Fibroblast of skin of back (primary cell): ENCODE measurements at regions not wholly inside any gene's neighbourhood (a gene's known extent, or its start where the extent isn't known, plus 50 kb on each side); places are given as distances from the start of the nearest gene placed in this dataset.
A peak's percentile ranks its signal among the peaks of the same experiment; 100 is the strongest.

Source experiments
- DNase-seq: peaks from one replicate; pipeline ENCODE4 v3.0.0-alpha.2; 2013

GRCh38 chr17:77492446-77493237 is 351.9 kb downstream of the SEC14L1 start:
- DNase-seq, result no peak

GRCh38 chr17:77493238-77493820 is 352.6 kb downstream of the SEC14L1 start:
- no peak for DNase-seq

- no peak for DNase-seq
These were observed 353.3 kb downstream of the SEC14L1 start for GRCh38 chr17:77493901-77494663.

- DNase-seq, result peak; percentile 75
These were observed 354.1 kb downstream of the SEC14L1 start for GRCh38 chr17:77494664-77495435.

- DNase-seq, result no peak
These were observed 354.8 kb downstream of the SEC14L1 start for GRCh38 chr17:77495575-77495974.

GRCh38 chr17:77496401-77496801 is 355.6 kb downstream of the SEC14L1 start:
- no peak for DNase-seq

- no peak for DNase-seq
These were observed 356.2 kb downstream of the SEC14L1 start for GRCh38 chr17:77496831-77497577.

GRCh38 chr17:77497578-77497934 is 356.8 kb downstream of the SEC14L1 start:
- DNase-seq, result no peak

GRCh38 chr17:77498091-77498741 is 357.4 kb downstream of the SEC14L1 start:
- no peak for DNase-seq

- no peak for DNase-seq
These were observed 358.3 kb downstream of the SEC14L1 start for GRCh38 chr17:77498791-77499698.

- DNase-seq, result no peak
These were observed 359.1 kb downstream of the SEC14L1 start for GRCh38 chr17:77499699-77500435.

GRCh38 chr17:77501101-77501566 is 360.4 kb downstream of the SEC14L1 start:
- no peak for DNase-seq

GRCh38 chr17:77501751-77502625 is 361.2 kb downstream of the SEC14L1 start:
- DNase-seq, result no peak

- no peak for DNase-seq
These were observed 362.0 kb downstream of the SEC14L1 start for GRCh38 chr17:77502626-77503292.

GRCh38 chr17:77503293-77503655 is 362.5 kb downstream of the SEC14L1 start:
- DNase-seq, result no peak

- DNase-seq, result no peak
These were observed 363.3 kb downstream of the SEC14L1 start for GRCh38 chr17:77503916-77504651.

- DNase-seq, result no peak
These were observed 363.9 kb downstream of the SEC14L1 start for GRCh38 chr17:77504652-77505155.
